ENCODE measurements at regions not wholly inside any gene's neighbourhood (a gene's known extent, or its start where the extent isn't known, plus 50 kb on each side); places are given as distances from the start of the nearest gene placed in this dataset.
"Not testable (repeated sequence)": the region's sequence is repeated elsewhere in the genome, so short reads cannot be mapped to it uniquely, and the experiment has no call there.

DNA sequence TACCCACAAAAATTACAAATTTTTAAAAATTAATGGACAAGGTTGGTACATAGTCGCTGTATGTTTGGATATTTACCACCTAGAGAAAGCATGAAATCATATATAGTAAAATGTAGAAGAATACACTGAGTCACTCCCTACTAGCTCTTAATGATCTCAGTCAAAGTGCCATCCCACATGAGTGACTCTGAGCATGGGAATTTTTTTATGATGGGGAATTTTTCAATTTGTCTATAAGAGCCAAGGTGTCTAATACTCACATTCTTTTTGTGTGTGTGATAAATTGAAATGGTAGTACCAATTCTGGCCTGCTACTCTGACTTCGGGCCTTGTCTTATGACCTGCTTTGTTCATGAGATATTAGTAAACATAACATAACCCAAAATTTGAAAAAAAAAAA, 483.2 kb downstream of the CDH10 start:
- no peak for DNase-seq (ENCODE audit: low read depth)
- TF ChIP-seq CTCF (IDR thresholded peaks at IDR 0.05; ENCODE audit: insufficient read depth, low read depth, low read length) = no peak
- H3K4me3 ChIP-seq (ENCODE audit: low read depth, low read length) = no peak overlapping the region

- no peak for TF ChIP-seq CTCF (IDR thresholded peaks at IDR 0.05; ENCODE audit: insufficient read depth, low read depth, low read length)
- no peak overlapping the region for H3K4me3 ChIP-seq (ENCODE audit: low read depth, low read length)
- no peak for DNase-seq (ENCODE audit: low read depth)
Measured at GRCh38 chr5:24162343-24162742, 482.4 kb downstream of the CDH10 start.

GRCh38 chr5:24163091-24163490, 481.7 kb downstream of the CDH10 start:
- no peak for DNase-seq (ENCODE audit: low read depth)
- TF ChIP-seq CTCF (IDR thresholded peaks at IDR 0.05; ENCODE audit: insufficient read depth, low read depth, low read length) = no peak

DNA sequence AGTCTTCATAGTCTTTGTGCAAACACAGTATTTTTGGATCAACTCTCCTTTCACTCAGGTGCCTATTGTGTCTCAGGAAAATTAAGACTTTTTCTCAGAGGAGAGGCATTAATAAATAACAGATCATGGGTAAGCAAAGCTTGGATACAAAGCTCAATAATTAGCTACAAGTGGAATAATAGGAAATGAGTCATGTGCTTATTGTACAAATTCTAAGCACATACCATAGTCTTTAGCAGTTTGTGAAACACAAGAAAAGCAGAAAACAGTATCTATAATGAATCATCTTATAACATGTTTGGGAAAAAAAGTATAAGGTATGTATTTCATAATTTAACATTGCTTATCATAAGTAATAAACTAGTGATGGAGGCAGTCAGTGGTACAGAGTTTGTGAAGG, 477.0 kb downstream of the CDH10 start:
- no peak for DNase-seq (ENCODE audit: low read depth)
- TF ChIP-seq CTCF (IDR thresholded peaks at IDR 0.05; ENCODE audit: insufficient read depth, low read depth, low read length) = no peak
- no peak overlapping the region for H3K4me3 ChIP-seq (ENCODE audit: low read depth, low read length)

More at GRCh38 chr5:24163091-24163490, 481.7 kb downstream of the CDH10 start:
- no peak overlapping the region for H3K4me3 ChIP-seq (ENCODE audit: low read depth, low read length)

DNA sequence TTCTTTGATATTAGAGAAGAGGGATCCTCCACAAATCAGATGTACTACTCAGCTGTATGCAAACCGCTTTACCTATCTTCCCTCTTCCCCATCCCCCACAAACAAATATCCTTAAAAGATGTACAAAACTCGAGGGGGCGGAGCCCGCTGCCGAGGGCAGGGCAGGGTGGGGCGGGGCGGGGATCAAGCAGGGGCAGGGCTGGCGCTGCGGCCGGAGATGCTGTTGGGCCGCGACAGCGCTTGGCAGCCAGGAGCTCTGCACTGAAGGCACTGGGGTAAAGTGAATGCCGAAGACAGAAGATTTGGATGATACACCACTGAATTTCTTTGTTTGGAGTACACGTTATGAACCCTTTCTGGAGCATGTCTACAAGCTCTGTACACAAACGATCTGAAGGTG, 474.8 kb downstream of the CDH10 start:
- no peak overlapping the region for H3K4me3 ChIP-seq (ENCODE audit: low read depth, low read length)
- TF ChIP-seq CTCF (IDR thresholded peaks at IDR 0.05; ENCODE audit: insufficient read depth, low read depth, low read length) = no peak
- peak; percentile 0 for DNase-seq (ENCODE audit: low read depth)

DNA sequence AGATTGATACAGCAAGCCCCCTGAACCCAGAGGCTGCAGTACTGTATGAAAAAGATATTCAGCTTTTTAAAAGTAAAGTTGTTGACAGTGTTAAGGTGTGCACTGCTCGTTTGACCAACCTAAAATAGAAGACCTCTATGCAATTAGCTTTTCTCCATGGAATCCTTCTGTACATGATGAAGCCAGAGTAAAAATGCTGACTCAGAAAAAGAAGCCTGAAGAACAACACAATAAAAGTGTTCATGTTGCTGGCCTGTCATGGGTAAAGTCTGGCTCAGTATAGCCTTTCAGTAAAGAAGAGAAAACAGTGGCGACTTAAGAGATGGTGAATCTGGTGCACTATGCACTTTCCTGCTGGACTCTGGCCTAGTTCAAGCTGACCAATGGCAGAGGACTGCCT, 473.8 kb downstream of the CDH10 start:
- H3K4me3 ChIP-seq (ENCODE audit: low read depth, low read length); DNase-seq (ENCODE audit: low read depth): not testable (repeated sequence)

GRCh38 chr5:24177821-24178220, 467.0 kb downstream of the CDH10 start:
- no peak for DNase-seq (ENCODE audit: low read depth)
- no peak overlapping the region for H3K4me3 ChIP-seq (ENCODE audit: low read depth, low read length)
- TF ChIP-seq CTCF (IDR thresholded peaks at IDR 0.05; ENCODE audit: insufficient read depth, low read depth, low read length) = no peak

All from fibroblast of villous mesenchyme (primary cell).